Choroid plexus epithelial cell (primary cell): ENCODE measurements at regions not wholly inside any gene's neighbourhood (a gene's known extent, or its start where the extent isn't known, plus 50 kb on each side); places are given as distances from the start of the nearest gene placed in this dataset.

Experiments used
- DNase-seq: peaks from one replicate; pipeline ENCODE4 v3.0.0-alpha.2; 2010; ENCODE audit warnings: low read depth
- H3K4me3 ChIP-seq: 2 replicates; pipeline ENCODE4 v1.5.1; 2011; ENCODE audit warnings: low read depth, mild to moderate bottlenecking, control low read depth, low read length, moderate library complexity
- CTCF ChIP-seq: conservative IDR thresholded peaks from 2 replicates; pipeline ENCODE4 v1.5.1; 2011; ENCODE audit warnings: low read depth, mild to moderate bottlenecking, control low read depth, inconsistent platforms, low read length, moderate library complexity

- DNase-seq: no peak
- H3K4me3 ChIP-seq: no peak overlapping the region
- no peak for TF ChIP-seq CTCF
These were observed 1165.0 kb downstream of the DIAPH3 start for GRCh38 chr13:58998716-58999115.

DNA sequence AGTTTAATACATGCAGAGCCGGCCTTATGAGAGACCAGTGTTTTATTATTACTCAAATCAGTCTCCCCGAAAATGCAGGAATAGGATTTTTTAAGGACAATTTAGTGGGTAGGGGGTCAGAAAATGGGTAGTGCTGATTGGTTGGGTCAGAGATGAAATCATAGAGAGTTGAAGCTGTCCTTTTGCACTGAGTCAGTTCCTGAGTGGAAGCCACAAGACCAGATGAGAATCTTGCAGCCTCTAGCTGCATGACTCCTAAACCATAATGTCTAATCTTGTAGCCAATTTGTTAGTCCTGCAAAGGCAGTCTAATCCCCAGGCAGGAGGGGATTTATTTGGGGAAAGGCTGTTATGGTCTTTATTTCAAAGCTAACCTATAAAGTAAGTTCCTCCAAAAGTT lies 1163.9 kb downstream of the DIAPH3 start:
- peak; percentile 11 for DNase-seq
- TF ChIP-seq CTCF: no peak
- no peak overlapping the region for H3K4me3 ChIP-seq

DNA sequence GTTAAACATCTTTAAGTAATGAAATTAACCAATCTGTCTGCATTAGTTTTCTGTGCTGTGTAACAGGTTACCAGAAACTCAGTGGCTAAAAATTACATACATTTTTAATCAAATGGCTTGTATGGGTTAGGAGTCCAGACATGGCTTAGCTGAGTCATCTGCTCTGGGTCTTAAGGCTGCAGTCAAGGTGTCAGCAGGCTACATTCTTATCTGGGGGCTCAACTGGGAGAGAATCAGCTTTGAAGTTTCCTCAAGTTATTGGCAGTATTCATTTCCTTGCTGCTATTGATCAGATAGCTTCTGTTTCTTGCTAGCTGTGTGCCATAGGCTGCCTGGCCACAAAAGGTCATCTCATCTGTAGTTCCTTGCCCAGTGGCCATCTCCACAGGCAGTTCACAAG lies 1163.0 kb downstream of the DIAPH3 start:
- H3K4me3 ChIP-seq: no peak overlapping the region
- DNase-seq: peak; percentile 16
- TF ChIP-seq CTCF: no peak

DNA sequence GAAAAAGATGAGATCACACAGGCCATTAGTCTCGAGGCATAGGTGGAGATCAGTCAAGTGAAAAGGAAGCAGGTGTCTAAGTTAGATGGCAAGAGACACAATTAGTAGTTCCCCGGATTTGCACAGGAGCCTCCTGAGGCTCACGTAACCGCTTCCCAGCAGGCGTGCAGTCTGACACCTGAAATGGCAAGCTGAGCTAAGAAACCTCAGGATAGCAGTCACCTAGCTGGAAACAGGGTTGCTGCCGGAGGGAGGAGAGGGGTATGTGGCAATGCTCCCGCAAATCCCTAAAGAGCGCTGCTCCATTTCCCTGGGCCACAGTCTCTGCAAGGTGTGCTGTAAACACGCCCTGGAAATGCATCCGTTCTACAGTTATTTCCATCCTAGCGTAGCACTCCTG lies 1151.0 kb downstream of the DIAPH3 start:
- no peak overlapping the region for H3K4me3 ChIP-seq
- no peak for DNase-seq
- no peak for TF ChIP-seq CTCF

GRCh38 chr13:59016250-59016649 lies 1147.5 kb downstream of the DIAPH3 start:
- peak; percentile 18 for DNase-seq
- no peak for TF ChIP-seq CTCF
- no peak overlapping the region for H3K4me3 ChIP-seq

GRCh38 chr13:59024434-59024833 lies 1139.3 kb downstream of the DIAPH3 start:
- no peak for TF ChIP-seq CTCF
- DNase-seq: peak; percentile 67
- no peak overlapping the region for H3K4me3 ChIP-seq

- H3K4me3 ChIP-seq: no peak overlapping the region
- DNase-seq: no peak
- no peak for TF ChIP-seq CTCF
These were observed 1129.5 kb downstream of the DIAPH3 start for GRCh38 chr13:59034198-59034597.
